Fibroblast of skin of left quadriceps (primary cell): ENCODE measurements at regions not wholly inside any gene's neighbourhood (a gene's known extent, or its start where the extent isn't known, plus 50 kb on each side); places are given as distances from the start of the nearest gene placed in this dataset.
"Not testable (repeated sequence)": the region's sequence is repeated elsewhere in the genome, so short reads cannot be mapped to it uniquely, and the experiment has no call there.

Experiments used
- DNase-seq, 2 experiments: peaks; one replicate each; pipeline ENCODE4 v3.0.0-alpha.2; 2013; ENCODE audit warnings: low read depth in 2 of 2

DNA sequence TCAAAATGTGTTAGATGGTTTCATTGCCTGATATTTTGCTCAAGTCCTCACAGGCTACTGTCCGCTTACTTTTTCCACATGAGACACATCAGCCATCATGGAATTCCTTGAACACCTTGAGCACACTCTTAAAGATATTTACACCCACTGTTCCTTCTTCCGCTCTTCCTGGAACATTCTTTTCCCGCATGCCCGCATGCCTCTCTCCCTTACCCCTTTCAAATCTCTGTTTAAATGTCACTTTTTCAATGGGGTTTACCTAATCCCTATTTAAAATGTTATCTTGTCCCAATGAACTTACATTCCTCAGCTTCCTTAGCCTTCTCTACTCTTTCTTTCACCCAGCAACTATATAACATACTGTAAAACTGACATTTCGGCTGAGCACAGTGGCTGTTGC lies 503.3 kb upstream of the PTCHD4 start:
- no peak for DNase-seq

DNA sequence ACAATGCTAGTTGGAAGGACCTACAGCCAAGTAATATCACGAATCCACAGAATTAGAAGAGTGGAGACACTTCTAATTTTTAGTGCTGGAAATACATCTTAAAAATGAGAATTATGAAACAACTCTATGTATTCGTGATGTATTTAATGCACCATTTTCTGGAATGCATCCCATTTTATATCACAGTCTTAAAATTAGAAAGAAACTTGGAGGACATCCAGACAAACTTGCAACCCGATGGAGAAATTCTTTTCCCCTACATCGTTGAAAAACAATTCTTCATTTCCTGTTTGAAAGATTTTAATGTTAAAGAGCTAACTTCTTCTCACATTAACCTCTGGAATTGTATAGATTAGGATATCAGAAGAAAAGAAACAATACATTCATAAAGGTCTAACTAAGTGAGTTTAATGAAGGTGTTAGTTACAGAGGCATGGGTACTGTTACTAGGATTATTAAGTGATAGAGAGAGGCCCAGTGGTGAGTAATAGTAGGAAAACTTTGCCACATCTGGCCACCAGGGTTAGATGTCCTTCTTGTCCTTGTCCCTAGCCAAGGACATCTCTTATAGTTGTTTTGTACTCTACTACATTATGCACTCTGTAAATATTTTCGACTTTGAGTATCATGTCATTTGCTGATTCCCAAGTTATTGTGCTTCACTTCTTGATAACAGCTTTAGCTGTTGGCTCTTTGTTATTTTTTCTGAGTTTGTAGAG lies 502.4 kb upstream of the PTCHD4 start:
- DNase-seq = peak in 1 of 2 experiments; percentile 19

DNA sequence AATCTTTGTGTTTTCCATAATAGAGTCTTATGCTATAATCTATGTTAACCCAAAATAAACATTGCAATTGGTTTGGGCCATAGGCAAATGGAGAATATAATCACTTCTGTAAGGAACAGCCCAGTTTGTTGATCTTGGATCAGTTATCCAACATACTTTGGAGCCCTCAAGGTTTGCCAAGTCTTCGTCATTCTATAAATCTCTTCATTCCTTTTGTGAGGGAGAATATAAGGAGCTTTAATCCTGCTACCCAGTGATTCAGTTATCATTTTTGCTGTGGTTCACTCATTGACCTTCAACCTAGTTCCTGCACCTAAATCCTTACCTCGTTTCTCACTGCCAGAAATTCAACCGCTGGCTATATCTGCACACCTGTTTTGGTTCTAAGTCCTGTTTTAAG lies 500.3 kb upstream of the PTCHD4 start:
- peak; percentile 12 to 16 for DNase-seq

DNA sequence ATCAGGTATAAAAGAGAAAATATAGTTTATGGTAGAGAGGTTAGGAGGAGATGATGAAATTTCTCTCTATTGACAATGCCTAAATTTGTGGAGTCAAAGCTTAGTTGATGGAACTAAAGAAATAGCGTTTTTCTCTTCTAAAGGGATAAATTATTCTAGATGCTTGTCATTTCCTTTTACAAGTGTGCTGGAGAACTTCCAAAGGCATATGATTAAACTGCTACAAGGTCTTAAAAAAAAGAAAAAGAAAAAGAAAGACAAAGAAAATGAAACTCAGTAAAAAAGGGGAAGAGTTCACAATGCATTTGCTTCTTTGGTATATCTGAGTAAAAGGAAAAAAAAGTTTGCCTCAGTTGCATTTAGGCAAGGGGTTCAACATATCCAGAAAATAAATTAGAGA lies 499.8 kb upstream of the PTCHD4 start:
- no peak for DNase-seq

DNA sequence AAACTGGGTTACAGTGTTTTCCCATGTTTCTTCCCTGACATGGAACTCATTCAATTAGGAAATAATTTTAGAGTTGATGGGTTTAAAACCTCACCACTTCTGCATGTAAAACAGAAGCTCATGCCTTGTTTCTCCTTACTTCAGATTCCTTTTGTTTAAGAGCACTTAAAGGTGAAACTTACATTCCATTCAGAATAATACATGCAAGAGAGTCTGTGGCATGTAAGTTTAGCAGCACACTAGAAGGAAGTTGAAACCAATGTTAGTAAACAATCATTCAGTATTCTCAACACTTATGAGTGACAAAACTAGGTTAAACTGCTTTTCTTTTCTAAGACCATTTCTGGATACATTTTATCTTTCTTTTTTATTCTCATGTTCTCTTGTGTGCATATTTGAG lies 495.6 kb upstream of the PTCHD4 start:
- DNase-seq = no peak

DNA sequence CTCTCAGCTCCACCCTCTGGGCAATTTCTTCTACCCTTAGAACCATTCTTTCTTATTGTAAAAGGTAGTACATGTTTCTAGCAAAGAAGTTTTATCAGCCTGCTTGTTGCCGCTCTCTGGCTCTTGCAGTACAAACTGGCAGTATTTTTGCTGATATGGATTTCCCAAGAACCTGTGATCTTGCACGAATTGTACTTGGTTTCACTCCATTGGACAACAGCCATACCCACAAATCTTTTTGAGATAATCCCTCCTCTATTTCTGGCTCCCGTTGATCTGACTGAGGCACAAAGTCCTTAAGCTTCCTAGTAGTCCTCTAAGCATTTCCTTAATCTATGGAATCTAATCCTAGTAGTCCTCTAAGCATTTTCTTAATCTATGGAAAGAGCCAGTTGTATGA lies 487.0 kb upstream of the PTCHD4 start:
- DNase-seq = no peak

DNA sequence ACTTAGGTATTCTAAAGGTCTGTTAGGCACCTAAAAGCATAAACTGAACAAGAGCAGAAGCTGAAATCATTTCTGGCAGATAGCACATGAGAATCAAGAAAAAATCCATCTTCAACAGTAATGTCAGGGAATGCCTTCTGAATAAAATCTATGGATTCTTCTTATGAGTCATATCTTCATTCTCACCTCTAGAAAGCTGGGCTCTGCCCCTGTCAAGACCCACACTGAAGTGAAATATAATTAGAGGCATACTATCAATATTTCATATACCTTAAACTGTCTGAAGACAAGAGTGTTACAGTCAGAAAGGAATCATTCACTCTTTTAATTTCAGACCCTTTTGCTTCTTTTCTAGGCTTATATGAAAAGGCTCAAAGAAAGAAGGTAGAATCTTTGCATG lies 485.8 kb upstream of the PTCHD4 start:
- no peak for DNase-seq

DNA sequence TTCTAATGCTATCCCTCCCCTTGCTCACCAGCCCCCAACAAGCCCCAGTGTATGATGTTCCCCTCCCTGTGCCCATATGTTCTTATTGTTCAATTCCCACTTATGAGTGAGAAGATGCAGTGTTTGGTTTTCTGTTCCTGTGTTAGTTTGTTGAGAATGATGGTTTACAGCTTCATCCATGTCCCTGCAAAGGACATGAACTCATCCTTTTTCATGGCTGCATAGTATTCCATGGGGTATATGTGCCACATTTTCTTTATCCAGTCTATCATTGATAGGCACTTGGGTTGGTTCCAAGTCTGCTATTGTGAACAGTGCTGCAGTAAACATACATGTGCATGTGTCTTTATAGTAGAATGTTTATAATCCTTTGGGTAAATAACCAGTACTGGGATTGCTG lies 480.2 kb upstream of the PTCHD4 start:
- DNase-seq = not testable (repeated sequence)

DNA sequence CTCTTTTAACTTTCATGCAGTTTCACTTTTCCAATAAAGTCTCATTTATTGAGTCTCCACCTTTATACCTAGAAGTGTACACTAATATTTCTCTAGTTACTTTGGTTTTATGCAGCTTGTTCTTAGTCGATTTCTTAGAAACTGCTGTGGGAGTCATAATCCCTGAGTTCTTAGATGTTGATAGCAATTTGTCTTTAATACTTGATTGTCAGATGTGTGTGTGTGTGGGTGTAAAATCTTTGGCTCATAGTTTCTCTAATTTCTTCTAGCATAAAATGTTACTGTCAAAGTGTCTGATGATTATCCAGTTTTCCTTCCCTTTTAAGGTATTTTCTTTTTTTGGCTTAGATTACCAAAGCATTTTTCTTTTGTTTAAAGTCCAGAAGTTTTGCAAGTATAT lies 473.8 kb upstream of the PTCHD4 start:
- no peak for DNase-seq

DNA sequence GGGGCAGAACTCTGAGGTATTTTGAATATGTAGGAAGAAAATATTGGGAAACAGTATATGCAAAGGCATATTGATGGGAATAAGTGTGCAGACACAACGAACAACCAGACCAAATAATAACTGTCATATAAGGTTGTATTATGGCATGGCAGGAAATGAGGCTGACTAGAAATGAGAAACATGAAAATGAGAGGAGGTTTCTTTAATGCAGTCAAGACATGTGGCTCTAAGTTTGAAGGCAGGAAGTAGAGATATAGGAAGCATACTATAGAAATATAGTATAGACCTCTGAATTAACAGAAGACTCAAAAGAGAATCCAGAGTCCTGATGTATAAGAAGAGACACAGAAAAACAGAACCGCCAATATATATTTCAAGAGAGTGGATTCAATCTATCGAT lies 459.7 kb upstream of the PTCHD4 start:
- no peak for DNase-seq

DNA sequence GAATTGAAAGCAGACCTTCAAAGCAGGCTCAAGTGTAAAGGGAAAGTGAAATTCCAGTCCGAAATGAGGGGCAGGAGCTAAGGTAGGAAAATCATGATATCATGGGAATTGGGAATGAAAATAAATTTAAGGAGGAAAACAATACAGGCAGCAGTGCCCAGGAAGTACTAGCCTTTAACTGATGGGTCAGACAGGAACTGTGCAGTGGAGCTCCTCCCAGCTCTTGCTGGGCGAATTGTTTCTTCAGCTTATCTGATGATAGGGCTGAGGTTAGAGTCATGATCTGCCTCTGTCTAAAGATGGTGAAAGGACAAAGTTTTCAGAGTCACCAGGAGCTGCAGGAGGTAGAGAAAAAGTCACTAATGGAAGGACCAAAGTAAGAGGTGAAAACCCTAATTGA lies 457.9 kb upstream of the PTCHD4 start:
- no peak for DNase-seq

DNA sequence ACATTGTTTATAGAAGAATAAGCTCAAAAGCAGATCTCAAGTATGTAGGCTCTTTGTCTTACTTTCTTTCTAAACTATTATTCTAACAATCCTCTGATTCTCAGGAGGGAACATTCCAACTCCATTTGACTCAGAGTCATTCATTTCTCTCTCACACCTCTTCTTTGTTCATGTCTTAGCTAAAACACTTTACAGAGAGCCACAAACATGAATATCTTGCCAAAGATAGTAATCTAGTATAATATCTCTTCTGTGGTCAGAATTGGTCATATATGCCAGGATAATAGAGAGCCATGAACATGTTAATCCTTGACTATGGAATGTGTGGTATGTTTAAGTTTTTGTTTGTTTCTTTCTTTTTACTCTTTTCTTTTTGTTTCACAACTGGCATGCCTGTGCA lies 456.0 kb upstream of the PTCHD4 start:
- DNase-seq = no peak

DNA sequence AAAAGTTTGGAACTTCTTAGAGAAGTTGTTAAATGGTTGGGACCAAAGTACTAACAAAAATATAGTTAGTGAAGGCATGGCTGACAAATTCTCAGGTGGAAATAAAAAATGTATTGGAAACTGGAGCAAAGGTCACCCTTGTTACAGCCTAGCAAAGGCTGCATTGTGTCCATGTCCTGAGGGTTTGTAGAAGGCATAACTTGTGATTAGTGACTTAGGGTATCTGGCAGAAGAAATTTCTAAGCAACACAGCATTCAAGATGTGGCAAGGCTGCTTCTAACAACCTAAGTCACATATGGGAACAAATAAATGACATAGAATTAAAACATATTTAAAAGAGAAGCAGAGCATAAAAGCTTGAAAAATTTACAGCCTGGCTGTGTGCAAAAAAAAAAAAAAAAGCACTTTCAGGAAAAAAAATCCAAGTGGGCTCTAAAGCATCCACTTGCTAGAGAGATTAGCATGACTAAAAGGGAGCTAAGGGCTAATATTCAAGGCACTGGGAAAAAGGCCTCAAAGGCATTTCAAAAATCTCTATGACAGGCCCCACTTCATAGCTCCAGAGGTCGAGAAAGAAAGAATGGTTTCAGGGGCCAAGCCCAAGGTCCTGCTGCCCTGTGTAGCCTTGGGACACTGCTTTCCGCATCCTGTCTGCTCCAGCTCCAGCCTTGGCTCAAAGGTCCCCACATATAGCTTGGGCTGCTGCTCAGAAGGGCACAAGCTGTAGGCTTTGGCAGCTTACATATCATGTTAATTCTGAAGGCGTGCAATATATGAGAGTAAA lies 453.2 kb upstream of the PTCHD4 start:
- no peak for DNase-seq

DNA sequence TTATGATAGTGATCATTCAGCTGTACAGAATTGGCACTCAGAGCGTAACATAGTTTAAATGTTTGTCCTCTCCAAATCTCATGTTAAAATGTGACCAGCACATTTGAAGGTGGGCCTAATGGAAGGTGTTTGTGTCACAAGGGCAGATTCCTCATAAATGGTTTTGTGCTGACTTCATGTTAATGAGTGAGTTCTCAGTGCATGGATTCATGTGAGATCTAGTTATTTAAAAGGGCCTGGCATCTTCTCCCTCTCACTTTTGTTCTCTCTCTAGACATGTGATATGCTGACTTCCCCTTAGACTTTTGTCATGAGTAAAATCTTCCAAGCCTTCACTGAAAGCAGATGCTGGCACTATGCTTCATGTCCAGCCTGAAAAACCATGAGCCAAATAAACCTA lies 452.4 kb upstream of the PTCHD4 start:
- DNase-seq = no peak

DNA sequence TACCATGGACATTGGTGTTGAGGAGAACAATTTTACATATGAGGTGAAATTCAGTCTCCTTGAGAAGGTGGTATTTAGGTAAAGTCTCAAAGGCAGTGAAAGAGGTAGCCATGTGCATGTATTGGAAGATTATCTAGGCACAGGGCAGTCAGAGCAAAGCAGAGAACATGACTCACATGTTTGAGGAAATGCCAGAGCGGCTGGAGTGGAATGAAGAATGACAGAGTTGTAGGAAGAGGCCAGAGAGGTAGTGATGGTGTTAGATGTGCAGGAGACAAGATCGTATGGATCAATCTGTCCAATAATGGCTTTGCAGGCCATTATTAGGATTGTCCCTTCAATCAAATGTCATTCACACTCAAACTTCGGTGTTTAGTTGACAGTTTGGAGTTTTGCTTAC lies 449.4 kb upstream of the PTCHD4 start:
- no peak for DNase-seq

DNA sequence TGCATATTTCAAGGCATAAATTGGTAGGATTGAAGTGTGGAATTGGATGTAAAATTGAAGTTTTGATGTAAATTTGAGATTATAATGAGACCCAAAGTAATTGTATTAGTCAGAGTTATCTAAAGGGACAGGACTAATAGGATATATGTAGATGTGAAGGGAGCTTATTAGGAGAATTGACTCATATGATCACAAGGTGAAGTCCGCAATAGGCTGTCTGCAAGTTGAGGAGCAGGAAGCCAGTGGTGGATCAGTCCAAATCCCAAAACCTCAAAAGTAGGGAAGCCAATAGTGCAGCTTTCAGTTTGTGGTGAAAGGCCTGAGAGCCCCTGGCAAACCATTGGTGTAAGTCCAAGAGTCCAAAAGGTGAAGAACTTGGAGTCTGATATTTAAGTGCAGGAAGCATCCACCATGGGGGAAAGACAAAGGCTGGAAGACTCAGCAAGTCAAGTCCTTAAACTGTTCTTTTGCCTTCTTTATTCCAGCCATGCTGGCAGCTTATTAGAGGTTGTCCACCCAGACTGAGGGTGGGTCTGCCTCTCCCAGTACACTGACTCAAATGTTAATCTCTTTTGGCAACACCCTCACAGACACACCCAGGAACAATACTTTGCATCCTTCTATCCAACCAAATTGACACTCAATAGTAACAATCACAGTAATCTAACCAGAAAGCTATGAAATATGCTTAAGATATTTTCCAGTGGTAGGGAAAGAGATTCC lies 442.6 kb upstream of the PTCHD4 start:
- DNase-seq = no peak

DNA sequence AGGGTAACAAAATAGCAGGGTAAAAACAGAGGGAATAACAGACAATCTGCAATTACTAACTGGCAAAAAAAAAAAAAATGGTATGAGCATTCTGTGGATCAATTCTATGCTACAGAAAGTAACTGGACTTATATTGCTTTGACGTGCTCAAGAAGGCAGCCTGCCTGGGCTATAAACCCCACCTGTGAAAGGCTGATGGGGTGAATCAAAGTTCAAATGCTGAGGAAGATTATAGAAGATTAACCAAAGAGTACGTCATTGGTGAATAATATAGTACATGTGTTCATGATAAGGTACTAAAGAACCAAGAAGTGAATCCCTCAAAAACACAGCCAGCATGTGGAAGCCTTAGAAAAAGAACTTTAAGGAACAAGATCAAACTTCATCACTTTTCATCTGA lies 441.9 kb upstream of the PTCHD4 start:
- DNase-seq = no peak

DNA sequence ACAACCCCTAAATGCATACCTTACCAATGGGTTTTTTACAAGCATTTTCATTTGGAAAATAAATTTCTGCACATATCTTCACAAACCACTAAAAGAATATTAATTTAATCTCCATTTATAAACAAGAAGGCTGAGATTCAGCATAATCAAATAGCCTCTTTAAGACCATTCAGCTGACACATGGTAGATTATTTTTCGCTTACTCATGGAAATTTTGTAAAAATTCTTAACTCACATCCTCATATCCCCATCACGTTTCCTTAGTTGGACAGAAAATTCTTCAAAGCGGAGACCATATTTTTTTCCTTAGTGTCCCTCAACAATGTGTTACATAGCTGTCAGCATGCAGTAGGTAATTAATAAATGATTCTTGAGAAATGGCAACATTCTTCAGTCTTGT lies 439.6 kb upstream of the PTCHD4 start:
- DNase-seq = no peak

DNA sequence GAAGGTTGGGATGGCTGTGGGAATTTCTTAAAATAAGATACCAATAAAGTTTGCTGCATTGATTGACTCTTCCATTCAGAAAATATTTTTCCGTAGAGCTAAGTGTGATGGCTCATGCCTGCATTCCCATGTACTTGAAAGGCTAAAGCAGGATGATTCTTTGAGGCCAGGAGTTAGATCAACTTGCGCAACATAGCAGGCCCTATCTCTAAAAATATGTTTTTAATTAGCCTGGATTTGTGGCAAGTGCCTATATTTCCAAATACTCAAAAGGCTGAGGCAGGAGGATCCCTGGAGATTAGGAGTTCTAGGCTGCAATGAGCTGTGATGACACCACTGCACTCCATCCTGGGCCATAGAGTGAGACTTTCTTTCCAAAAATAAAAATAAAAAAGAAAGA lies 431.2 kb upstream of the PTCHD4 start:
- DNase-seq = no peak

DNA sequence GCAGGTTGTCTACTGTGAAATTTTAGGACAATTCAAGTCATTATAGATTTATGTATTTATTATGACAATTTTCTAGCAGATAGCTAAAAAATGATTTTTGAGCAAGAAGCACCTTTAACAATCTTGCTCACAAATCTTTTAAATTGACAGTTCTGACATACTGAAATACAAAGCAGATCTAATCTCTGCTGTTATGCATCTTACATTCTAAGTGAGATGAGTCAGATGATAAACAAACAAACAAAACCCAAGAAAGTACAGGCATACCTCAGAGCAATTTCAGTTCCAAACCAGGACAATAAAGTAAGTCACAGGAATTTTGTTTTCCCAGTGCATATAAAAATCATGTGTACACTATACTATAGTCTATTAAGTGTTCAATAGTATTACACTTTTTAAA lies 430.7 kb upstream of the PTCHD4 start:
- DNase-seq = no peak

DNA sequence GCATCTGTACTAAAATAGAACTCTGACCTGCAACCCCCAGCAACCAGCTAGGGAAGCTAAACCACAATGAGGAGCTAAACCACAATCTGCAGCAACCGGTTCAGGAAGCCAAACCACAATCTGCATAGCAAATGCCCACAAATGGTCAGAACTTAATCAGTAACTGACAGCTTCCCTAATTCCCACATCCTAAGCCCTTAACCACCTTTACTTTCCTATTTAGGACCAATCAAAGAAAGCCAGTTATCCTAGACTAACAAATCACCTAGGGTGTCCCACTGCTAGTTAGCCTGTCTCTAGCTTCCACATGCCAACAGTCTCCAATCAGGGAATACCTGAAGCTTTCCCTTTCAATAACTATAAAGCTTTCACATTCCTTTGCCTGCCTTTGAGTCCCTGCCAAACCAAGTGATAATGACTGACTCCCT lies 424.6 kb upstream of the PTCHD4 start:
- DNase-seq = peak; percentile 15 to 17

DNA sequence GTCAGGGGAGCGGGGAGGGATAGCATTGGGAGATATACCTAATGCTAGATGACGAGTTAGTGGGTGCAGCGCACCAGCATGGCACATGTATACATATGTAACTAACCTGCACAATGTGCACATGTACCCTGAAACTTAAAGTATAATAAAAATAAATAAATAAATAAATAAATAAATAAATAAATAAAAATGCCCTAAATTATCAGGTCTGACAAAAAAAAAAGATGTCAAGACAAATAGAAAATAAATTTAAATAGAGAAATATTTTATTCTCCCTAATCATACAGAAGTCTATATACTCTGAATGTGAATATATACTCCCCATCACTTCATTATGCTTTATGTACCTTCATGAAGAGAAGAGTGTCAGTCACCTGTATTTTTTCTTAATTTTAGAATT lies 420.0 kb upstream of the PTCHD4 start:
- not testable (repeated sequence) for DNase-seq

DNA sequence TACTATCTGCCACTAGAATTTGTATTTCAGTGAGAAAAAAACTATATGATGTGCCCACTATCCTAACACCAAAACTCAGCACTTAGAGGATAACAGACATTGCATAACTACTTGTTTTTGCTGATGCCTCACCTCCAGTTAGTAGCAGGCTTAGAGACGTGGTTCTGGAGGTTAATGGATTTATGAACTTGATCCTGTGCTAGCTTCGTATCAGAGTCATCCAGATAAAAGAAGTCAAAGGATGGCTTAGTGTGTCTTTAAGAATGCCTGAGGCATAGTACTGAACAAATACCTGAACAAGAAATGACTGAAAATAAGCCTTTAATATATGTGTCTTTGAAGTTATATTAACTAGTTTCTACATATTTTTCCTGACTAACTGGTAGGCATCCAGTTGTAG lies 414.9 kb upstream of the PTCHD4 start:
- DNase-seq = no peak
